ENCODE measurements at regions not wholly inside any gene's neighbourhood (a gene's known extent, or its start where the extent isn't known, plus 50 kb on each side); places are given as distances from the start of the nearest gene placed in this dataset.
A peak's percentile ranks its signal among the peaks of the same experiment; 100 is the strongest.

DNA sequence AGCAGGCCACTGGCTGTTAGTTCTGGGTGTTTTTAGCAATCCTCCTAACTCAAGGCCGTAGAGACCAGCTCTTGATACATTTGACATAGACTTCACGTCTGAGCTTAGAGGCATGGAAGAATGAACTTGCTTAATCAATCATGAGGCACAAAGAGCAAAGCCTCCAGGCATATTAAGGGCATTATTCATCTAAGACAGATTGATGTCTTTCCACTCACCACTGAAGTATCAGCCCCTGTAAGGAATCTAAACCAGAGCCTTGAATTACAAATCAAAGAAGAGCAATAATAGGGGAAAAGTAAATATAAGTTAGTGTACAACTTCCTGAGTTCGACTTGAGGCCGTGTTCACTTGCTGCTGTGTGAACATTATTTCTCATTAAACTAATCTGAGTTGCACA lies 1470.7 kb downstream of the AACS start:
- no peak for DNase-seq (ENCODE audit: low read depth)
- H3K4me3 ChIP-seq (ENCODE audit: low read length) = no peak overlapping the region
- TF ChIP-seq, protein P1, sequence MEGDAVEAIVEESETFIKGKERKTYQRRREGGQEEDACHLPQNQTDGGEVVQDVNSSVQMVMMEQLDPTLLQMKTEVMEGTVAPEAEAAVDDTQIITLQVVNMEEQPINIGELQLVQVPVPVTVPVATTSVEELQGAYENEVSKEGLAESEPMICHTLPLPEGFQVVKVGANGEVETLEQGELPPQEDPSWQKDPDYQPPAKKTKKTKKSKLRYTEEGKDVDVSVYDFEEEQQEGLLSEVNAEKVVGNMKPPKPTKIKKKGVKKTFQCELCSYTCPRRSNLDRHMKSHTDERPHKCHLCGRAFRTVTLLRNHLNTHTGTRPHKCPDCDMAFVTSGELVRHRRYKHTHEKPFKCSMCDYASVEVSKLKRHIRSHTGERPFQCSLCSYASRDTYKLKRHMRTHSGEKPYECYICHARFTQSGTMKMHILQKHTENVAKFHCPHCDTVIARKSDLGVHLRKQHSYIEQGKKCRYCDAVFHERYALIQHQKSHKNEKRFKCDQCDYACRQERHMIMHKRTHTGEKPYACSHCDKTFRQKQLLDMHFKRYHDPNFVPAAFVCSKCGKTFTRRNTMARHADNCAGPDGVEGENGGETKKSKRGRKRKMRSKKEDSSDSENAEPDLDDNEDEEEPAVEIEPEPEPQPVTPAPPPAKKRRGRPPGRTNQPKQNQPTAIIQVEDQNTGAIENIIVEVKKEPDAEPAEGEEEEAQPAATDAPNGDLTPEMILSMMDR (conservative IDR thresholded peaks at IDR 0.05; ENCODE audit: low read length) = no peak

DNA sequence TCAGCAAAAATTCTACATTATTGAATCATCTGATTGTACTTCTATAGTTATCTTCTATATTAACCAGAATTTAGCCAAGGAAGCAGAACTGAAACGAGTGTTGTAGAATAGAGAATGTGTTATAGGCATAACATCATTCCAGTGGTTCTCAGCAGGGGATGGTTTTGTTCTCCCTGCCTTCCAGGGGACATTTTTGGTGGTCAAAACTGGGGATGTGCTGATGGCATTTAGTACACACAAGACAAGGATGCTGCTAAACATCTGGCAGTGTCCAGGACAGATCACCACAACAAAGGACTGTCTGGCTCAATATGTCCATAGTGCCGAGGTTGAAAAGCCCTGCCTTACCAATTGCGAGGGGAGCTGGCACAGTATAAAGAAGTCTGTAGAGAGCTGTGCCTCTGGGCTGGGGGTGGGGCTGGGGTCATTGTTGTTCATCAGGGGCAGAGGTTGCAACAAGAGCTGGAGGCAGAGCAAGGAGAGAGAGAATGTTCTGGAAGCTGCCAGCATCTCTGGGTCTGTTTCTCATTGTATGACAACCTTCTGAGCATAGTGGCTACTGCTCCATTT lies 1472.8 kb downstream of the AACS start:
- TF ChIP-seq, protein P1 (conservative IDR thresholded peaks at IDR 0.05; ENCODE audit: low read length) = no peak
- peak; percentile 23 for DNase-seq (ENCODE audit: low read depth)
- H3K4me3 ChIP-seq (ENCODE audit: low read length) = no peak overlapping the region

- no peak overlapping the region for H3K4me3 ChIP-seq (ENCODE audit: low read length)
- no peak for DNase-seq (ENCODE audit: low read depth)
- TF ChIP-seq, protein P1 (conservative IDR thresholded peaks at IDR 0.05; ENCODE audit: low read length) = no peak
Observed at GRCh38 chr12:126538888-126539287, 1473.7 kb downstream of the AACS start.

GRCh38 chr12:126545411-126545810 lies 1480.2 kb downstream of the AACS start:
- TF ChIP-seq, protein P1 (conservative IDR thresholded peaks at IDR 0.05; ENCODE audit: low read length) = no peak
- no peak for DNase-seq (ENCODE audit: low read depth)

GRCh38 chr12:126547905-126548304 lies 1482.7 kb downstream of the AACS start:
- no peak for DNase-seq (ENCODE audit: low read depth)
- no peak overlapping the region for H3K4me3 ChIP-seq (ENCODE audit: low read length)
- TF ChIP-seq, protein P1 (conservative IDR thresholded peaks at IDR 0.05; ENCODE audit: low read length) = no peak

More at GRCh38 chr12:126545411-126545810, 1480.2 kb downstream of the AACS start:
- H3K4me3 ChIP-seq (ENCODE audit: low read length) = no peak overlapping the region

- DNase-seq (ENCODE audit: low read depth) = no peak
- TF ChIP-seq, protein P1 (conservative IDR thresholded peaks at IDR 0.05; ENCODE audit: low read length) = no peak
- H3K4me3 ChIP-seq (ENCODE audit: low read length) = no peak overlapping the region
Observed at GRCh38 chr12:126551869-126552268, 1486.6 kb downstream of the AACS start.

- TF ChIP-seq, protein P1 (conservative IDR thresholded peaks at IDR 0.05; ENCODE audit: low read length) = no peak
- H3K4me3 ChIP-seq (ENCODE audit: low read length) = no peak overlapping the region
- DNase-seq (ENCODE audit: low read depth) = no peak
Observed at GRCh38 chr12:126554625-126555024, 1489.4 kb downstream of the AACS start.

Data from AG10803 (cell line).